ENCODE measurements at regions not wholly inside any gene's neighbourhood (a gene's known extent, or its start where the extent isn't known, plus 50 kb on each side); places are given as distances from the start of the nearest gene placed in this dataset.

DNA sequence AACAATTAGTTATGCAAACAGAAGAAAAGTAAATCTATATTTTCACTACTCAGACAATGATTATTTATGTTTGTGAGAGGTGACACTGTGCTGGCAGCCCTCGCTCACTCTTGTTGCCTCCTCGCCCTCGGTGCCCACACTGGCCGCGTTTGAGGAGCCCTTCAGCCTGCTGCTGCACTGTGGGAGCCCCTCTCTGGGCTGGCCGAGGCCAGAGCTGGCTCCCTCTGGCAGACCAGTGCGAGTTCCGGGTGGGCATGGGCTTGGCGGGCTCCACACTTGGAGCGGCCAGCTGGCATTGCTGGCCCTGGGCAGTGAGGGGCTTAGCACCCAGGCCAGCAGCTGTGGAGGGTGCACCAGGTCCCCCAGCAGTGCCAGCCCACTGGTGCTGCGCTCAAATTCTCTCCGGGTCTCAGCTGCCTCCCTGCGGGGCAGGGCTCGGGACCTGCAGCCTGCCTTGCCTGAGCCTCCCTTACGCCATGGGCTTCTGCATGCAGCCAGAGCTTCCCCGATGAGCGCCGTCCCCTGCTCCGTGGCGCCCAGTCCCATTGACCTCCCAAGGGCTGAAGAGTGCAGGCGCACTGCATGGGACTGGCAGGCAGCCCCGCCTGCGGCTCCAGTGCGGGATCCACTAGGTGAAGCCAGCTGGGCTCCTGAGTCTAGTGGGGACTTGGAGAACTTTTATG, 902.6 kb downstream of the PDHA2 start:
- no peak for DNase-seq (ENCODE audit: low read depth in 3 of 3, low spot score in 2 of 3)

DNA sequence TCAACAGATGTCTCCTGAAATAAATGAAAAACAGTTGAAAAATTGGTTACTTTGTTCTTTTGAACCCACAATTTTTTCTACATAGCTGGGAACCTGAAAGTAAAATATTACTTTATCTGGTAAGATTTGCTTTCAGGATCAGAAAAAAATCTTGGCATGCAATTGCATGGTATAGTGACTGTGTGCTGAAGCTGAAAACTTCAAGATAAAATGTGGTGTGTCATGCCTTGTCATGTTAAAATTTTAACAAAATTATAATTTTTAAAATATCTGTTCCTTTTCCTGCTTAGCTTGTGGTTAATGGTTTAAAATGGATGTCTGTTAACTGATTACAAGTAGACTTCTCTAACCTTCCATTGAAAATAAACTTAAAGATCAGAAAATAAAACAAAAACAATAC, 904.8 kb downstream of the PDHA2 start:
- DNase-seq (ENCODE audit: low read depth in 3 of 3, low spot score in 2 of 3): no peak

DNA sequence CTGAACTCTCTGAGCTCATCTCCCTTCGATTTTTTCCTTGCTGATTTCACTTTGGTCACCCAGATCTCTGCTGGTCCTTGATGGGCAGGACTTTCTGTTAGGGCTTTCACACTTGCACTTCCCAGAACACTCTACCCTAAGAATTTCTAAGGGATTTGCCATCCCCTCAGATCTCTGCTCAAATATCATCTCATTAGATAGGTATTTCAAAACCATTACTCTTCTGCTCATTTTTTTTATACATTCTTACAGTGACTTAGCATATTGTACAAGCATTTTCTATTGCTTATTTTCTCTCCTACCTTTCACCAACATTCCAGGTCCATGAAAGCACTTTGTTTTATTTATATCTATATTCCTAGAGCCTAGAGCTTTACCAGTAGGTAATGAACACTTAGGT, 913.3 kb downstream of the PDHA2 start:
- DNase-seq (ENCODE audit: low read depth in 3 of 3, low spot score in 2 of 3): no peak

DNA sequence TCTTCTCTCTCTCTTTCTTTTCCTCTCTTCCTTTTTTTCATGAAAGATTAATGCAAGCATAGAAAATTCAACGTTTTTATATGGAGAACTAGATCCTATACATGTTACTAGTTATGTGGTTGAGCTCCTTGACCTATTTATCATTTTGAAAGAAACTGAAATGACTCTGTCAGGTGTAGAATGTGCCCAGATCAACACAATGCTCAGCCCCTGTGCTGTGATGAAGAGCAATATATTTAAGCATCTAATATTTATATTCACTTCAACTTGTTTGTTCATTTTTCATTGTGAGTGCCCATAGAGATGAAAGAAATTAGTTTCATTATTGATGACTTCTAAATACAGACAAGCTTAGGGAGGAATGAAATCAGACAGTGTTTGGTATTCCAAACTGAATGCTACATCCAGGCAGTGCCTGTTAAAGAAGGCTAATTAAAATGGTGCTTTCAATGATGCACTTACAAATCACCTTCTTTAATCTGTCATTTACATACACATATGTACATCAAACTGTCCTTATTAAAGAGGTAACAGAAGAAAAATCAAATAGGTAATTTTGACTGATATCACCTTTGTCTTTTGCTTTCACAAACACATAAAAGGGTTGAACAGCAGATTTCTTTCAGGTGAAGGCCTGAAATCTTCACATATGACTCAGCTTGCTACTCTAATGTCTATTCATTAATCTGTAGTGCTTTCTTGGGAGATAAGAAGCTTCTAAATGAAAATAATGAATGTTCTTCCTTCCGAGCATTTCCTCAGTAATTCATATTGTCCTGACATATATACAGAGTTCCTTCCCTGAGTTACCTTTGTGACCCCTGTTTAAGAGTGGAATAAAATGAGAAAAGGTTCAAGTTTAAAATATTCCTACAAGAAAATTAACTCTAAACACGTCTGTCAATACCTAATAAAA, 915.9 kb downstream of the PDHA2 start:
- no peak for DNase-seq (ENCODE audit: low read depth in 3 of 3, low spot score in 2 of 3)

DNA sequence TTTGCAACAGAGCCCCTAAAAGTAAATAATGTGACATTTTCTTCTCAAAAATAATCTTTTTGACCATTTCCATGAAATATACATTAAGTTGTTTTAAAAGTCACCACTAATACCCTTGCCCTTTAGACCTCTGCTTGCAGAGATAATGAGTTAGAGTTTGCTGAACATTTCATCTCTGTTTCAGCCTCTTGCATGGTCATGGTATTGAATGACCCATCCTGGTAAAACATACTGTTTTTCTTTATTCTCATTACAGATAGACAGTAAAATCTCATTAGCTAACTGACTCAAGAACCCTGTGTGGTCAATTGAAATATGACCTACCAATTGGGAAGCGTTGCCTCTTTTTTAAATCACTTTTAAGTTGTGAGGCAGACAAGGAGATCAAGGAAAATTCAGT, 916.7 kb downstream of the PDHA2 start:
- DNase-seq (ENCODE audit: low read depth in 3 of 3, low spot score in 2 of 3): no peak

DNA sequence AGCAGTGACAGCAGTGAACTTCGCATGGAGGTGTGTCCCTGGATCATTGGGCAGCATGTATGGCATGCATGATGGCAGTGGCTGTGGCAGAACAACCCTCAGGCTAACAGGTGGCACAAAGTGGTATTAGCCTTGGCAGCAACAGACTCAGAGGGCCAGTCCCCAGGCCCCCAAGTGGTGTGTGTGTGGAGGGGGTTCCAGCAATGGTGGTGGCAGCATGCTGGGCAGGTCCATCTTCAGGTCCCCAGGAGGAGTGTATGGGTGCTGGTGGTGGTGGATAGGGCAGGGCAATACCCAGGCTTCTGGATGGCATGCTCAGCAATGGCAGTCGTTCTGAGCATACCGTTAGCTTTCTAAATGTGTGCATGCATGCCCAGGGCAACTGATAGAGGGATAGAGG, 923.7 kb downstream of the PDHA2 start:
- no peak for DNase-seq (ENCODE audit: low read depth in 3 of 3, low spot score in 2 of 3)

DNA sequence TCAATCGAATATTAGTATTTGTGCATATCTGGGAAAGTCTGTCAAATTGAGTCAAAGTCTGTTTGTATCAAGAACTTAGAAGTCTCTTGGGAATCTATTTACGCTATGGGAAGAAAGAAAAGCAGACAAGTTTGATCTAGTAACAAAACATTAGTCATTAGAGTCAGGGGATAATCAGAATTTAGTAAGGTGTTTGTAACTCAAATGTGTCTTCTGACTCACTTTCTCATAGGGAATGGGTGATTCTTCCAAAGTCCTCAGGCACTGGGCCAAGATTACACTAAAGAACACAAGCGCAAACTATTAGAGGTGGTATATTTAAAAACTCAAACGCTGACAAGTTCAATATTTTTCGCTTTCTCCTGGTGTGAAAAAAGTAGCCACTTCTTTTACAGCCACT, 926.5 kb downstream of the PDHA2 start:
- no peak for DNase-seq (ENCODE audit: low read depth in 3 of 3, low spot score in 2 of 3)

DNA sequence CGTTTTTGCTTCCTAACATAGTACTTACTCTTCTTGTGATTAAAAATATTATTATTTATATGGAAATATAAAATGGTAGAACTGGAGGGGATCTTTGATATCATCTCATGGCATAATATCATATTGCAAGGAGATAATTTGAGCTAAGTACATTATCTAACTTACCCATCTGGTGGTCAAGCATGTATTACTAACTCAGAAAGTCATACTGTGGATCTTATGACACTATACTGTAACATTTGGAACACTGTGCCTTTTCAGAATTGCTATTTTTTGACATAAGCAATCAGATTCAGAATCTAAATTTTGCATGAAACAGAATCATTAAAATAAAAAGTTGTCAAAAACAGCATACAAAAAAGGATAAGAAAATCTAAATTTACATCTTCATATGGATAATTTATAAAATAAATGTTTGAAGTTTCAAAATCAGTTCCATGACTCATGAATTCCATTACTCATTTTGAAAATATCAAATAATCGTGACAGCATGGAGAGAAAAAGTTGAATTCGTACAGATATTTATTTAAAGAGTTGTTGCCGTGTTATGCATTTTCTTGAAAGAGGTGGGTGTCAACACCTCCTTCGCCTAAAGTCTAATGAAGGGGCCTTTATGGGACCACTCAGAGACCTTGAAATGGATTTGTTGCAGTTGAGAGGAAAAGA, 928.1 kb downstream of the PDHA2 start:
- DNase-seq (ENCODE audit: low read depth in 3 of 3, low spot score in 2 of 3): no peak

DNA sequence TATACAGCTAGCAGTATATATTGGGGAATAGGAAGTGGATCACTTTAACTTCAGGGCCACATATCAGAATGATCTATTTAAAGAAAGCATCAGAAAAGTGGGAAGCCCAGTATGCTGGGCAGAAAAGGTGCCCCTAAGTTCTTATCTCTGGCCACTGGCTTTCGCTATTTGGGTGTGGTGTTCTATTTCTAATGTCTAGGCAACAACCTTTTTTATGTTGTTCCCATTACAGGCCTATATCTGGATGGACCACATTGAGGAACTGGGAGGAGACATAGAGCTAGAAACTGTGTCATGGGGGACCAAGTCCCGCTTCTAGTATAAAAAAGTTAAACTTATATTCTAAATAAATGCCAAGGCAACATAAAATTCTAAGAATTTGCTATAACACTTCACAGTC, 935.6 kb downstream of the PDHA2 start:
- DNase-seq (ENCODE audit: low read depth in 3 of 3, low spot score in 2 of 3): no peak

DNA sequence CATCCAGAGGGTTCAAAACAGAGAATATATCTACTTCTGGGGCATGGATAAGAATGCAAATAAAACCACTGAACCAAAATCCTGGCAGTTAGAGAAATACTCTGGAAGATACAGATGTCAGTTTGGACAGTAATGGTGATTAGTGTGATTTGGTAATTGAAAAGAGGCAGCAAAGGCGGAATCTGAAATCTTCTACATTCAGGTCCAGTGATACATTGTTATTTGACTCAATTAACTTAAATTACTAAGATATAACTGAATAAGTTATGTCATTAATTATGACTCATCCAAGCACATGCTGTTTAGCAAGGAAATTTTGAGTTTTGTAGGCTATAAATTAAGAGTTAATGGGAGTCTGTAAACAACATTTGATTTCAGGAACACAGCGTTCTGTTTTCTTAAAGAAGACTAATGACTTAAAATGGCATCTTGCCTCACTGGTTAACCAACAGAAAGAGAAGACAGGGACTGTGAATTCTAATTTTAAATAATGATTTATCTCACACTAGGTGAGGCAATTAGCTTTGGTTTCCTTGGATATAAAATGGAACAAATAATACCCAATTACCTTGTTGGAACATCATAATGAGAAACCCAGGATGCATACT, 937.1 kb downstream of the PDHA2 start:
- no peak for DNase-seq (ENCODE audit: low read depth in 3 of 3, low spot score in 2 of 3)

DNA sequence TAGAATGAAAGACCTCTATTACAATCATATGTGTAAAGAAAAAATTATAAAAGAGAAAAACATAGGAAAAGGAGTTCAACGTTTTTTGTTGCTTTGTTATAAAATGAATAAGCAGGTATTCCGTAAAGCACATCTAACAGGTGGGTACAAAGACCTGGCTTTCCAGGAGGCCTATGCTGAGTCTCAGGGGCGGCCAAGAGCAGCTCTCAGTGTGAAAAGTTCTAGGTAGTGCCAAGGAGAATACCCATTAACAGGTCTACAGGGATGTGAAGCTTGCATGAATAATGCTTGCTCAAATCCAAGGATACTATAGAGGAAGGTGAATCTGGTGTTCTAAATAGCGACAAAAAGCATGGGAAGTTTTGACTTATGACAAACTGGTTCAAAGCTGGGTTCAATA, 944.4 kb downstream of the PDHA2 start:
- no peak for DNase-seq (ENCODE audit: low read depth in 3 of 3, low spot score in 2 of 3)

DNA sequence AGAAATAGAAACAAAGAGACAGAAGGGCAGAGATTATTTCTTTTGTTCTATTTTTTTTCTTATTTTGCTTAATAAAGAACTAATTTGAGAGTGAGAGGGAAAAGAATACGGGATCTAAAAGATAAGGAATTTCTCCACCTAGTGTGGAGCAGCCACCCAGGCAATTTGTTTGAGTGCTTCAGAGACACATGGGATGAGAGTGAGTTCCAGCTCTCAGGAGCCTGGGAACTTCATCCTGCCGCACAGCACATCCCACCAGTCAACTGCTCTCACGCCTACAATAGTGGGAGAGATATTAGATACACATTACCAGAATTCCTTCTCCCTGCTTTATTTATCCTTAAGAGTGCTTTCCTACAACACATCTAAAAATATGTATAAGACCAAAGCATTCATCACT, 946.4 kb downstream of the PDHA2 start:
- no peak for DNase-seq (ENCODE audit: low read depth in 3 of 3, low spot score in 2 of 3)

DNA sequence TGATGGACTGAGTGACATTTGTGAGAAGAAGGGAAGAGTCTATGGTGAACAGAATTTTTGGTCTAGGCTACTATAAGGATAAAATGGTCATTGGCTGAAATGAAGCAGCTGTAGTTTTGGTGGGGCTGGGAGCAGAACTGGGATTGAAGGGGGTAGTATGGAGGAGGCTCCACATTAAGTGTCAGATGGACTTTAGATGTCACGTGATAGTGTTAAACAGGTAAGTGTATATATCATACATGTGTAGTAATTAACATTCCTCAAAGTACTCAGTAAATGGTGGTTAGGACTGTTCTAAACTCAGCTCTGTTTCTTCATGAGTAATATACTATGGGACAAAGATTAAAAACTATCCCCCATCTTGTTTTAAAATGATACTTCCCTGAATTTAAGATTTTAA, 947.9 kb downstream of the PDHA2 start:
- DNase-seq (ENCODE audit: low read depth in 3 of 3, low spot score in 2 of 3): no peak

DNA sequence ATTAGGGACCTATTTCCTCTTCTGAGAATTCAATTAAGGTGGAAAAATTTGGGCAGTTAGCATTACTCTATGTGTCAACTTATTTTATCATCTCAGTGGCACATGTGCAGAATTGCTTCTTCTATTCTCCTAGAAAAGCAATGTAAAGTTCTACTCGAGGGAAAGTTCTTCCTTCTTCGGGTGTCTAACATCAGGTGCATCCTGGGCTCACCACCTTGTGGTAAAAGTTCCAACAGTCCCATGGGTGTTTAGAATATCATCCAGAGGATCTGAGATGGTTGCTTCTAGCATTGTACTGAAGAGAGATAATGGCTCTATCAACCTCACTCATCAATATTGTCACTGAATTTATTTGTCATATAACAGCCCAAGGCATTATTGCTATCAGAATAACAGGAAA, 969.7 kb downstream of the PDHA2 start:
- no peak for DNase-seq (ENCODE audit: low read depth in 3 of 3, low spot score in 2 of 3)

DNA sequence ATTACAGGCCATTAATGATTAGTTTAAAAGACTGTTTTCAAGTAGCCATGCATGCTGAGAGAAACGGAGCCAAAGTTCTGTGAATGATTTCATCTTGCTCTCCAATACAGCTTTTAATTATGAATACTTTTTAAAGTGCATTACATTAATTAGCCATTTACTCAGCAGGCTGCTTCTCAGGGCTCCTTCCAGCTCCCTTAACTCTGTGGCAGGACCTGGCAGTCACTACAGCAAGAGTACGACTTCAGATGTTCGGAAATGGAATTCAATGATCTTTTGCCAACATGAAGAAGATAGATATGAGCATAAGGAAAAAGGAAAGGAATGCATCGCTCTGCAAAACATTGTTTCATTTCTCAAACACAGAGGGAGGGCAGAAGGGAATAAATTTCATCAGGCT, 987.2 kb downstream of the PDHA2 start:
- no peak for DNase-seq (ENCODE audit: low read depth in 3 of 3, low spot score in 2 of 3)

DNA sequence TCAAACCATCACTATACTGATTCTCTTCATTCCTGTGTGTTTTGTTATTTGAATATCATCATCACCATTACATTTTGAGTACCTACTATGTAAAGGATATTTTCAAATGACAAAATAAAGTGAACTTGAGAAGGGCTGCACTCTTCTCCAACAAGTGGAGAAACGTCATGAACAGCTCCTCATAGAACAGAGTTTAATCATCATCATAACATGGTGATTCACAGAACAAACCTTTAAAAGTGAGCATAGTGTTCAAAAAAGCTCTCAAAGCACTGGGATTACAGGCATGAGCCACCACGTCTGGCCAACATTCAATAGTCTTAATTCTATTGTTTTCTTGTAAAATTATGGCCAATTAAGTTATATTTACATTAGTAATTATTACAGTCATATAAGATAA, 993.9 kb downstream of the PDHA2 start:
- DNase-seq (ENCODE audit: low read depth in 3 of 3, low spot score in 2 of 3): no peak

DNA sequence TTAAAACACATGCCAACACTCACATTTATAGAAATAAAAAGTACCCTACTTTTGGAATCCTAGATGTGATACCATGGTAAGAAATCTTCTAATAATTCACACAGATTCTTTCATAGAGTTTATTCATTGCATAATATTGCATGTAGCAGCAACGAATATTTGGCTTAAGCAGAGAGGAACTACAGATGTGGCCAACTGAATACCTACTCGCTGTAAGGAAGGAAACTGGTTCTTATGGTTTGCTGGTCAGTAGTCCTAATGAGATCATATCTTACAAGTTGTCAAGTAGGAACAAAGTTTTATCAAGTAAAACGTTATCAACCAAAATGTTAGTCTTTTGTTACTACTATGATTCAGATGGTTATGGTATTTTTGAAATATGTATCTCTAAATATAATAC, 996.1 kb downstream of the PDHA2 start:
- DNase-seq (ENCODE audit: low read depth in 3 of 3, low spot score in 2 of 3): no peak

DNA sequence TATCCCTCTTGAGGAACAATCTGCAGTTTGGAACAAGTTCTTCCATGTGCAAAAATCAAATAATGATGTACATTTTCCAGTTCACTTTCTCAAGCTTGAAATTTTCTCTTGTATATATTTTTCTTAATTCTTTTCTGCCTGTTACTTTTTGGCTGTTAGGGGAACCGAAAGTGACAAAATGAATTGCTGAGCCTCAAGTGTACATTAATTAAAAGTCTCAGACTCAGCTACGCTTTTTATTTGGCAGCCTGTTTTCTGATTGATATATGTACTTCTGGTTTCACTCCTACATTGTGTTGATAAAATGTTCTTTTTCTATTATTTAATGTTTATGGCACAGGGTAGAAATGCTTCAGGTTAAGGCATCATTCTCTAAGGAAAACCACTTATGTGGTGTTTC, 999.5 kb downstream of the PDHA2 start:
- DNase-seq (ENCODE audit: low read depth in 3 of 3, low spot score in 2 of 3): no peak

DNA sequence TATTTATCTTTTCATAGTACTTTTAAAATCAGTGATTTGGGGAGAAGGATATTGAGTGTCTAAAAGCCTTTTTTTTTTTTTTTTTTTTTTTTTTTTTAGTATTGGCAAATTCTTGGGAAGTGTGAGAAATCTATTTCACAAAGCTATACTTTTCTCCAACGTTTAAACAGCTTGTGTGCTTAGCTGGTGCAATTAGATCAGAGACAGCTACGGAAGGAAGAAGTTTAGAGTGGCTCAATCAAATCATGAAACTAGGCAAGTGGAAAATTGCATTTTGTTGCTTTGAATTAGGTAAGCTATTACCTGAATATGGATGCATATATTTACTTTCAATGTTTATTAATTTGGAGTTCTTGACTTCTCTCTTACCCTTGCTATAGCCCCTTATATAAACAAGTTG, 1001.9 kb downstream of the PDHA2 start:
- no peak for DNase-seq (ENCODE audit: low read depth in 3 of 3, low spot score in 2 of 3)

DNA sequence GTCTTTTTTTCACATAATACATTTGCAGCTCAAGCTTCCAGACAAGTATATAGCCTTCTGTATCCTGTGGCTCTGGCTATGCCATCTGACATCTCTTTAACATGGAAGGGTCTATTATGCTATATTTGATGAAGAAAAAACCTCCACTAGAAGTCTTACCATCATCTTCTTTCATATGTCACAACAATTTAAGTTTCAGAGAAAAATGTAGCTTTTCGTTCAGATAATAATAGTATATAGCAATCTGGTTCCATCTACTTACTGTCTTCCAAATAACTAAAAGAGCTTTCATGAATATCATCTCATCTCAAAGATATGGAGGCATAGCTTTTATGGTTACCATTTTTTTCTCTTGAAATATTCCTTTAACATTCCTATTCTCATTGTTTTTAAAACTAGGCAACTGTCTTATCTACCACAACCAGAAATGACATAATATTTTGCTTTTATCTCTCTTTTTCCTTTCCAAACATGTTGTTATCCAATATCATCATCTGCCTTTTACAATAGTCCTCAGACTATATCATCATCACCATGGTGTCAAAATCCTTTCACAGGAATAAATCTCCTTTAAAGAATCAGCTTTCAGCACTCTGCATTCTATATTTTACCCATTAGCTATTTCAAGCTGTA, 1005.1 kb downstream of the PDHA2 start:
- DNase-seq (ENCODE audit: low read depth in 3 of 3, low spot score in 2 of 3): no peak

DNA sequence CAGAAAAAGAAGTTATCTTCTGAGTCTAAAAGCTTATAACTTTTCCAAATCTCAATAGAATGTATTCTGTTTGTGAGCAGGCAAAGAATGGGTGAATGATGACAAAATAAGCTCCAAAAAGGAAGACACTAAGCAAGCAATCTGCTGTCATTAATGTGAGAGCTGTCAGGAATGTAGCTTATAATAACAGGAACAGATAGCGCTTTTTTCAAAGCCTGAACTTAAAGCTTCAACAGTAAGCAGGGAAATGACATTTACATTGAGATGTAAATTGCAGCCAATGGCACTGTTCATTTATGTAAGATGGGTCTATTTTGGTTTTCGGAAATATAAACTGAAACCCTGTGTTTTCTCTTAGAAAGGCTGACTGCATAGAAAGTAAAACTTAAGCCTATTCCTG, 1005.9 kb downstream of the PDHA2 start:
- DNase-seq (ENCODE audit: low read depth in 3 of 3, low spot score in 2 of 3): no peak

Data from right renal cortex interstitium (tissue), 3 donors.